AG09309 (cell line): ENCODE measurements at regions not wholly inside any gene's neighbourhood (a gene's known extent, or its start where the extent isn't known, plus 50 kb on each side); places are given as distances from the start of the nearest gene placed in this dataset.

Source experiments
- DNase-seq: peaks from one replicate; pipeline ENCODE4 v3.0.0-alpha.2; 2010; ENCODE audit warnings: low read depth
- H3K4me3 ChIP-seq: 2 replicates; pipeline ENCODE4 v1.5.1; 2011; ENCODE audit warnings: mild to moderate bottlenecking, low read depth, low read length, moderate library complexity; ENCODE audit not compliant: control insufficient read depth
- CTCF ChIP-seq: IDR thresholded peaks from 2 replicates; pipeline ENCODE4 v1.5.1; 2011; ENCODE audit warnings: mild to moderate bottlenecking, low read depth, low read length, inconsistent platforms; ENCODE audit not compliant: insufficient read depth, control insufficient read depth; ENCODE audit errors: missing control alignments

- no peak overlapping the region for H3K4me3 ChIP-seq
- TF ChIP-seq CTCF = no peak
- no peak for DNase-seq
Measured at GRCh38 chr18:26677957-26678356, 129.6 kb upstream of the KCTD1 start.

GRCh38 chr18:26667046-26667445 lies 118.7 kb upstream of the KCTD1 start:
- H3K4me3 ChIP-seq = no peak overlapping the region
- DNase-seq = no peak
- TF ChIP-seq CTCF = no peak

- H3K4me3 ChIP-seq = no peak overlapping the region
- no peak for TF ChIP-seq CTCF
- DNase-seq = no peak
Measured at GRCh38 chr18:26662996-26663395, 114.6 kb upstream of the KCTD1 start.

- no peak for DNase-seq
- TF ChIP-seq CTCF = no peak
Measured at GRCh38 chr18:26657631-26658581, 109.6 kb upstream of the KCTD1 start.

GRCh38 chr18:26656944-26657536 lies 108.7 kb upstream of the KCTD1 start:
- peak overlapping the region; percentile 53 for H3K4me3 ChIP-seq
- peak; percentile 31 for TF ChIP-seq CTCF
- DNase-seq = no peak

More at GRCh38 chr18:26657631-26658581, 109.6 kb upstream of the KCTD1 start:
- H3K4me3 ChIP-seq = peak overlapping the region; percentile 53

- H3K4me3 ChIP-seq = peak overlapping the region; percentile 53
- TF ChIP-seq CTCF = no peak
- DNase-seq = no peak
Measured at GRCh38 chr18:26656431-26656943, 108.1 kb upstream of the KCTD1 start.
